Peyer's patch (tissue), 4 donors: ENCODE measurements at regions not wholly inside any gene's neighbourhood (a gene's known extent, or its start where the extent isn't known, plus 50 kb on each side); places are given as distances from the start of the nearest gene placed in this dataset.

Experiments used
- POLR2A ChIP-seq, 2 donors: fragments of 450-650 bp; IDR thresholded peaks; one replicate each; pipeline ENCODE4 v1.5.1; 2017; ENCODE audit warnings: antibody characterized with exemption in 2 of 2, mild to moderate bottlenecking in 2 of 2, moderate library complexity in 2 of 2
- TF ChIP-seq, protein P1 (sequence below), 6 experiments: fragments of 450-650 bp in 4 of 6; fragments of 200-600 bp in 2 of 6; sonication (generic) in 1 of 6; IDR thresholded peaks; one replicate each; pipeline ENCODE4 v1.5.1; 2017 to 2019; ENCODE audit warnings: antibody characterized with exemption in 6 of 6, mild to moderate bottlenecking in 3 of 6, moderate library complexity in 1 of 6

DNA sequence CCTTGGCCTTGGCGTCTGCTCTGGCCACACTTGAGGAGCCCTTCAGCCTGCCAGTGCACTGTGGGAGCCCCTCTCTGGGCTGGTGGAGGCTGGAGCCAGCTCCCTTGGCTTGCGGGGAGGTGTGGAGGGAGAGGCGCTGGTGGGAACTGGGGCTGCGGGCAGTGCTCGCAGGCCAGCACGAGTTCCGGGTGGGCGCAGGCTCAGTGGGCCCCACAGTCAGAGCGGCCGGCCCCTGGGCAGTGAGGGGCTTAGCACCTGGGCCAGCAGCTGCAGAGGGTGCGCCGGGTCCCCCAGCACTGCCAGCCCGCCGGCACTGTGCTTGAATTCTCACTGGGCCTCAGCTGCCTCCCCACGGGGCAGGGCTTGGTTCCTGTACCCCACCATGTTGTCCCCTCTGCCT, 68.7 kb upstream of the KCNAB1 start:
- TF ChIP-seq, protein P1, sequence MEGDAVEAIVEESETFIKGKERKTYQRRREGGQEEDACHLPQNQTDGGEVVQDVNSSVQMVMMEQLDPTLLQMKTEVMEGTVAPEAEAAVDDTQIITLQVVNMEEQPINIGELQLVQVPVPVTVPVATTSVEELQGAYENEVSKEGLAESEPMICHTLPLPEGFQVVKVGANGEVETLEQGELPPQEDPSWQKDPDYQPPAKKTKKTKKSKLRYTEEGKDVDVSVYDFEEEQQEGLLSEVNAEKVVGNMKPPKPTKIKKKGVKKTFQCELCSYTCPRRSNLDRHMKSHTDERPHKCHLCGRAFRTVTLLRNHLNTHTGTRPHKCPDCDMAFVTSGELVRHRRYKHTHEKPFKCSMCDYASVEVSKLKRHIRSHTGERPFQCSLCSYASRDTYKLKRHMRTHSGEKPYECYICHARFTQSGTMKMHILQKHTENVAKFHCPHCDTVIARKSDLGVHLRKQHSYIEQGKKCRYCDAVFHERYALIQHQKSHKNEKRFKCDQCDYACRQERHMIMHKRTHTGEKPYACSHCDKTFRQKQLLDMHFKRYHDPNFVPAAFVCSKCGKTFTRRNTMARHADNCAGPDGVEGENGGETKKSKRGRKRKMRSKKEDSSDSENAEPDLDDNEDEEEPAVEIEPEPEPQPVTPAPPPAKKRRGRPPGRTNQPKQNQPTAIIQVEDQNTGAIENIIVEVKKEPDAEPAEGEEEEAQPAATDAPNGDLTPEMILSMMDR (IDR thresholded peaks at IDR 0.05) = no peak
- no peak for TF ChIP-seq POLR2A (IDR thresholded peaks at IDR 0.05)
